Fibroblast of lung (primary cell): ENCODE measurements at regions not wholly inside any gene's neighbourhood (a gene's known extent, or its start where the extent isn't known, plus 50 kb on each side); places are given as distances from the start of the nearest gene placed in this dataset.

ENCODE experiments used
- DNase-seq, 2 donors: peaks; one replicate each; pipeline versions ENCODE4 v3.0.0 to v3.0.0-alpha.2; 2010; ENCODE audit warnings: low read depth in 2 of 2
- H2AFZ ChIP-seq: 2 replicates; pipeline ENCODE4 v1.5.1; 2012; ENCODE audit warnings: low read length, control low read depth, inconsistent platforms
- H3K27ac ChIP-seq: 2 replicates; pipeline ENCODE4 v1.5.1; 2011; ENCODE audit warnings: low read length, control low read depth; ENCODE audit not compliant: insufficient read depth
- H3K27me3 ChIP-seq: 2 replicates; pipeline ENCODE4 v1.5.1; 2011; ENCODE audit warnings: mild to moderate bottlenecking, low read length; ENCODE audit not compliant: control insufficient read depth, insufficient read depth
- H3K36me3 ChIP-seq: 2 replicates; pipeline ENCODE4 v1.5.1; 2011; ENCODE audit warnings: low read length; ENCODE audit not compliant: control insufficient read depth, insufficient read depth
- H3K4me1 ChIP-seq: 2 replicates; pipeline ENCODE4 v1.5.1; 2011; ENCODE audit warnings: low read length; ENCODE audit not compliant: control insufficient read depth, insufficient read depth; ENCODE audit errors: extremely low read depth
- H3K4me2 ChIP-seq: 2 replicates; pipeline ENCODE4 v1.5.1; 2011; ENCODE audit warnings: low read length, control low read depth; ENCODE audit not compliant: insufficient read depth; ENCODE audit errors: extremely low read depth
- H3K4me3 ChIP-seq, 4 experiments: fragments of 200-600 bp in 1 of 4; sonication (generic) in 1 of 4; replicated peaks in 1 of 4; 2 replicates each; pipeline ENCODE4 v1.5.1; 2011 to 2016; ENCODE audit warnings: low read length in 4 of 4, low read depth in 3 of 4, mild to moderate bottlenecking in 3 of 4, control low read depth in 2 of 4, inconsistent platforms in 1 of 4, mixed read lengths in 1 of 4; ENCODE audit not compliant: insufficient read depth in 1 of 4; ENCODE audit errors: control extremely low read depth in 1 of 4
- H3K79me2 ChIP-seq: 2 replicates; pipeline ENCODE4 v1.5.1; 2012; ENCODE audit warnings: mild to moderate bottlenecking, low read length, inconsistent platforms; ENCODE audit not compliant: control insufficient read depth, insufficient read depth
- H3K9ac ChIP-seq: 2 replicates; pipeline ENCODE4 v1.5.1; 2011; ENCODE audit warnings: mild to moderate bottlenecking, low read length, control low read depth; ENCODE audit not compliant: insufficient read depth
- H3K9me3 ChIP-seq: 2 replicates; pipeline ENCODE4 v1.5.1; 2012; ENCODE audit warnings: low read depth, low read length; ENCODE audit not compliant: control insufficient read depth, insufficient read depth
- H4K20me1 ChIP-seq: 2 replicates; pipeline ENCODE4 v1.5.1; 2011; ENCODE audit warnings: low read length; ENCODE audit not compliant: control insufficient read depth, insufficient read depth; ENCODE audit errors: extremely low read depth
- CTCF ChIP-seq, 2 donors: IDR thresholded peaks in 1 of 2; conservative IDR thresholded peaks in 1 of 2; 1 replicate in 1 of 2; 2 replicates in 1 of 2; pipeline ENCODE4 v1.5.1; 2011 to 2012; ENCODE audit warnings: low read length in 2 of 2, control low read depth in 1 of 2, inconsistent platforms in 1 of 2, low read depth in 1 of 2, mild to moderate bottlenecking in 1 of 2
- EZH2 ChIP-seq: IDR thresholded peaks from 2 replicates; pipeline ENCODE4 v1.5.1; 2012; ENCODE audit warnings: low read length, control low read depth, mild to moderate bottlenecking; ENCODE audit errors: missing control alignments

DNA sequence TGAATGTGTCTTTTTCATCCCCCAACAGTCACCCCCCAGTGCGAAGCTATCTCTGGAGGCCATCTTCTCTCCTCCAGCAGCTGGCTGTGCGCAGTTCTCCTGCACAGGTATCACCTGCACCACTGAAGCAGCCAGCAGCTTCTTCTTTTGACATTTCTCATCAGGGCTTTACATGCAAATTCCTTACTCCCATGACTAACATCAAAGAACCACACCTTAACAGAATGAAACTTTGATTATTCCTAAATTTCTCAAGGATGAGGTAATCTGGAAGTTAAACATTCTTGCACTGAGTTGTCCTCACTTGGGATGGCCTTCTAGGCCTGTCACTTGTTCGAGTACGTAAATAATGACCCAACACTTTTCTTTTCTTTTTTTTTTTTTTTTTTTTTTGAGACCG lies 291.6 kb upstream of the HSFY2 start:
- Histone ChIP-seq H3K79me2 (no peaks in the 10 kb centered on the region), H3K27ac (no peak overlapping the region), H3K27me3 (no peaks in the 10 kb centered on the region), H3K9ac (no peak overlapping the region), H3K9me3 (no peaks in the 10 kb centered on the region), H3K36me3 (no peaks in the 10 kb centered on the region), H3K4me2 (no peak overlapping the region), H2AFZ (no peak overlapping the region), H3K4me1 (no peaks in the 10 kb centered on the region), H3K4me3 (no peak overlapping the region), H4K20me1 (no peaks in the 10 kb centered on the region)
- DNase-seq: no peak
- TF ChIP-seq EZH2 (no peak), CTCF (conservative IDR thresholded peaks at IDR 0.05 in 1 of 2, IDR thresholded peaks at IDR 0.05 in 1 of 2; ENCODE audit: low read depth in 1 of 2, low read length in 2 of 2) (no peak)

DNA sequence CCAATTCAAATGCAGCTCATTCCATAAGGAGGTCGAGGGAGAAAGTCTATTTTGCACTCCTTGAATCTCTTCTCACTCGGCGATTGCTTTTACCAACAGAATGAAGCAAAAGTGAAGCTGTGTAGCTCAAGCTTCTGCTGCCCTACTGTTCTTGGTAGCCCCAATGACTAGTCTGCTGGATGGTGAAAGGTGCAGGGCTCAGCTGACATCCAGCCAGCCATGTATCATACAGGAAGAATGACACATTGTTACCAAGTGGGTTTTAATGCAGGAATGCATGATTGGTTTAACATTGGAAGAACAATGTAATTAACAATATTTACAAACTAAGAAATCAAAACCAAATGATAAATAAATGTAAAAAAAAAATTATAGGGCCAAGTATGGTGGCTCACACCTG lies 286.2 kb upstream of the HSFY2 start:
- H3K9me3 ChIP-seq: no peaks in the 10 kb centered on the region
- no peak overlapping the region for H3K4me2 ChIP-seq
- no peak for DNase-seq
- TF ChIP-seq EZH2 (no peak), CTCF (conservative IDR thresholded peaks at IDR 0.05 in 1 of 2, IDR thresholded peaks at IDR 0.05 in 1 of 2; ENCODE audit: low read depth in 1 of 2, low read length in 2 of 2) (no peak)
- no peak overlapping the region for H3K9ac ChIP-seq
- H3K36me3 ChIP-seq: no peaks in the 10 kb centered on the region
- no peaks in the 10 kb centered on the region for H4K20me1 ChIP-seq
- H2AFZ ChIP-seq: no peak overlapping the region
- no peaks in the 10 kb centered on the region for H3K79me2 ChIP-seq
- no peaks in the 10 kb centered on the region for H3K27me3 ChIP-seq
- no peak overlapping the region for H3K4me3 ChIP-seq
- no peak overlapping the region for H3K27ac ChIP-seq
- no peaks in the 10 kb centered on the region for H3K4me1 ChIP-seq

- Histone ChIP-seq H3K27ac (no peak overlapping the region), H2AFZ (no peak overlapping the region), H3K4me3 (no peak overlapping the region), H3K4me2 (no peak overlapping the region), H3K4me1 (no peaks in the 10 kb centered on the region), H3K9me3 (no peaks in the 10 kb centered on the region), H4K20me1 (no peaks in the 10 kb centered on the region), H3K27me3 (no peaks in the 10 kb centered on the region), H3K9ac (no peak overlapping the region), H3K36me3 (no peaks in the 10 kb centered on the region), H3K79me2 (no peaks in the 10 kb centered on the region)
- DNase-seq: no peak
- TF ChIP-seq EZH2: no peak
- no peak for TF ChIP-seq CTCF (conservative IDR thresholded peaks at IDR 0.05 in 1 of 2, IDR thresholded peaks at IDR 0.05 in 1 of 2; ENCODE audit: low read depth in 1 of 2, low read length in 2 of 2)
These were observed 285.4 kb upstream of the HSFY2 start for GRCh38 chrY:19058831-19059370.
